NCI-H2107 treated with DMSO at 0.1 percent for 48 hours (cell line): ENCODE measurements at regions not wholly inside any gene's neighbourhood (a gene's known extent, or its start where the extent isn't known, plus 50 kb on each side); places are given as distances from the start of the nearest gene placed in this dataset.

Experiments used
- DNase-seq: peaks from one replicate; lab custom pipeline; 2025; ENCODE audit not compliant: unreplicated experiment; lab: John Stamatoyannopoulos, UW

- DNase-seq, result no peak
These were observed 261.5 kb downstream of the NSG2 start for GRCh38 chr5:174307031-174307408.

- DNase-seq, result no peak
These were observed 262.3 kb downstream of the NSG2 start for GRCh38 chr5:174307656-174308271.

- no peak for DNase-seq
These were observed 263.8 kb downstream of the NSG2 start for GRCh38 chr5:174309131-174309795.

GRCh38 chr5:174310243-174310642 lies 264.7 kb downstream of the NSG2 start:
- no peak for DNase-seq

GRCh38 chr5:174310706-174311105 lies 265.2 kb downstream of the NSG2 start:
- no peak for DNase-seq

GRCh38 chr5:174311121-174311520 lies 265.6 kb downstream of the NSG2 start:
- no peak for DNase-seq

GRCh38 chr5:174311531-174312269 lies 266.2 kb downstream of the NSG2 start:
- DNase-seq, result no peak

- DNase-seq, result no peak
These were observed 266.7 kb downstream of the NSG2 start for GRCh38 chr5:174312270-174312617.

- DNase-seq, result no peak
These were observed 267.1 kb downstream of the NSG2 start for GRCh38 chr5:174312641-174313040.

- DNase-seq, result no peak
These were observed 268.1 kb downstream of the NSG2 start for GRCh38 chr5:174313615-174314014.

- DNase-seq, result no peak
These were observed 268.8 kb downstream of the NSG2 start for GRCh38 chr5:174314261-174314660.

GRCh38 chr5:174315471-174315870 lies 270.0 kb downstream of the NSG2 start:
- no peak for DNase-seq

- no peak for DNase-seq
These were observed 270.4 kb downstream of the NSG2 start for GRCh38 chr5:174315871-174316270.

GRCh38 chr5:174316326-174316725 lies 270.8 kb downstream of the NSG2 start:
- no peak for DNase-seq

- DNase-seq, result no peak
These were observed 271.9 kb downstream of the NSG2 start for GRCh38 chr5:174317256-174317894.

- DNase-seq, result no peak
These were observed 273.1 kb downstream of the NSG2 start for GRCh38 chr5:174318578-174318977.

GRCh38 chr5:174319551-174319950 lies 274.0 kb downstream of the NSG2 start:
- DNase-seq, result no peak

GRCh38 chr5:174320051-174320450 lies 274.5 kb downstream of the NSG2 start:
- DNase-seq, result no peak

GRCh38 chr5:174323878-174324281 lies 278.4 kb downstream of the NSG2 start:
- no peak for DNase-seq

- DNase-seq, result no peak
These were observed 279.2 kb downstream of the NSG2 start for GRCh38 chr5:174324680-174325079.

GRCh38 chr5:174325431-174325830 lies 279.9 kb downstream of the NSG2 start:
- no peak for DNase-seq

GRCh38 chr5:174325961-174326360 lies 280.5 kb downstream of the NSG2 start:
- DNase-seq, result no peak
